ENCODE measurements at regions not wholly inside any gene's neighbourhood (a gene's known extent, or its start where the extent isn't known, plus 50 kb on each side); places are given as distances from the start of the nearest gene placed in this dataset.

DNA sequence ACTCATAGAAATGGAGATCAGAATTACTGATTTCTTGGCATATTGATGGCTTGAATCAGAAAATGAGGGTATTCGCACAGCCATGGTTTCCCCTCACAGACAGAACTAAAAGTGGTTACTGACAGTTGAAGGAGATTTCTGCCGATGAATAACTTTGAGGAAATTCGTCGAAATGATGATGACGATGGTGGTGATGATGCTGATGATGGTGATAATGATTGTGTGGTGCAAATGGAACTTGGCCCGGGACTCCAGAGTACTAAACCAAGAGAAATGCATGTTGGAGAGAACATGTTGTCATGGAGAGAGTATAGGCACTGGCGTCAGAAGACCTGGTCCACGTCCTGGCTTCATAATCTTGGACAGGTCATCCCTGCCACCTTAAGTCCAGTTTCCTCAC is 163.2 kb downstream of the EVX1 start:
- Histone ChIP-seq H3K79me1 (ENCODE audit: low read length) (no peaks in the 10 kb centered on the region), H3K18ac (ENCODE audit: low read length) (no peak overlapping the region), H3K36me3 (ENCODE audit: control insufficient read depth, insufficient read depth, low read length) (no peaks in the 10 kb centered on the region), H3K4me2 (ENCODE audit: low read length) (no peak overlapping the region), H3K4ac (ENCODE audit: low read depth, low read length) (no peak overlapping the region), H3K79me2 (ENCODE audit: control insufficient read depth, insufficient read depth, low read length) (no peaks in the 10 kb centered on the region), H2AK5ac (ENCODE audit: low read length) (no peak overlapping the region), H3K27ac (ENCODE audit: low read depth, low read length) (no peak overlapping the region), H4K5ac (ENCODE audit: low read length) (no peak overlapping the region), H3K27me3 (ENCODE audit: insufficient read depth, low read length, poor library complexity) (no peaks in the 10 kb centered on the region), H3K4me3 (ENCODE audit: low read length) (no peak overlapping the region), H4K8ac (ENCODE audit: low read depth, low read length) (no peak overlapping the region), H2BK15ac (replicated peaks; ENCODE audit: low read depth) (no peak overlapping the region), H3K23ac (ENCODE audit: low read length) (no peak overlapping the region), H3K4me1 (ENCODE audit: control insufficient read depth, low read depth, low read length) (no peaks in the 10 kb centered on the region), H3K56ac (ENCODE audit: low read length) (no peak overlapping the region), H3K9ac (ENCODE audit: low read length) (no peak overlapping the region), H2BK120ac (ENCODE audit: low read depth, low read length) (no peak overlapping the region), H2BK5ac (ENCODE audit: low read length) (no peak overlapping the region)
- DNase-seq: no peak
- WGBS (ENCODE audit: extremely low coverage, insufficient coverage, low lambda C conversion rate): 100% methylated on average over 4 of the region's 8 CpGs

- Histone ChIP-seq H2BK5ac (ENCODE audit: low read length) (no peak overlapping the region), H2AK5ac (ENCODE audit: low read length) (no peak overlapping the region), H2BK120ac (ENCODE audit: low read depth, low read length) (no peak overlapping the region), H4K8ac (ENCODE audit: low read depth, low read length) (no peak overlapping the region), H3K4me3 (ENCODE audit: low read length) (no peak overlapping the region), H3K27me3 (ENCODE audit: insufficient read depth, low read length, poor library complexity) (no peaks in the 10 kb centered on the region), H3K9ac (ENCODE audit: low read length) (no peak overlapping the region), H4K5ac (ENCODE audit: low read length) (no peak overlapping the region), H3K79me1 (ENCODE audit: low read length) (no peaks in the 10 kb centered on the region), H3K4ac (ENCODE audit: low read depth, low read length) (no peak overlapping the region), H3K18ac (ENCODE audit: low read length) (no peak overlapping the region), H3K4me1 (ENCODE audit: control insufficient read depth, low read depth, low read length) (no peaks in the 10 kb centered on the region), H3K27ac (ENCODE audit: low read depth, low read length) (no peak overlapping the region), H3K36me3 (ENCODE audit: control insufficient read depth, insufficient read depth, low read length) (no peaks in the 10 kb centered on the region), H2BK15ac (replicated peaks; ENCODE audit: low read depth) (no peak overlapping the region), H3K79me2 (ENCODE audit: control insufficient read depth, insufficient read depth, low read length) (no peaks in the 10 kb centered on the region), H3K23ac (ENCODE audit: low read length) (no peak overlapping the region), H3K4me2 (ENCODE audit: low read length) (no peak overlapping the region), H3K56ac (ENCODE audit: low read length) (no peak overlapping the region)
- WGBS (ENCODE audit: extremely low coverage, insufficient coverage, low lambda C conversion rate): no CpG with 5 or more reads among the region's 3 CpGs
- DNase-seq: no peak
Observed at GRCh38 chr7:27409311-27409710, 166.7 kb downstream of the EVX1 start.

GRCh38 chr7:27409776-27410175 is 167.2 kb downstream of the EVX1 start:
- H3K4ac ChIP-seq (ENCODE audit: low read depth, low read length): no peak overlapping the region
- no peaks in the 10 kb centered on the region for H3K79me2 ChIP-seq (ENCODE audit: control insufficient read depth, insufficient read depth, low read length)
- H2AK5ac ChIP-seq (ENCODE audit: low read length): no peak overlapping the region
- peak; percentile 4 for DNase-seq
- H3K4me1 ChIP-seq (ENCODE audit: control insufficient read depth, low read depth, low read length): no peaks in the 10 kb centered on the region
- H4K8ac ChIP-seq (ENCODE audit: low read depth, low read length): no peak overlapping the region
- no peak overlapping the region for H4K5ac ChIP-seq (ENCODE audit: low read length)
- H3K79me1 ChIP-seq (ENCODE audit: low read length): no peaks in the 10 kb centered on the region
- H2BK120ac ChIP-seq (ENCODE audit: low read depth, low read length): no peak overlapping the region
- no peak overlapping the region for H2BK15ac ChIP-seq (replicated peaks; ENCODE audit: low read depth)
- H3K9ac ChIP-seq (ENCODE audit: low read length): no peak overlapping the region
- no peaks in the 10 kb centered on the region for H3K27me3 ChIP-seq (ENCODE audit: insufficient read depth, low read length, poor library complexity)
- H3K4me2 ChIP-seq (ENCODE audit: low read length): no peak overlapping the region
- no peak overlapping the region for H3K4me3 ChIP-seq (ENCODE audit: low read length)
- no peak overlapping the region for H3K56ac ChIP-seq (ENCODE audit: low read length)
- H2BK5ac ChIP-seq (ENCODE audit: low read length): no peak overlapping the region
- H3K23ac ChIP-seq (ENCODE audit: low read length): no peak overlapping the region
- H3K27ac ChIP-seq (ENCODE audit: low read depth, low read length): no peak overlapping the region
- WGBS (ENCODE audit: extremely low coverage, insufficient coverage, low lambda C conversion rate): no CpG with 5 or more reads among the region's 2 CpGs
- H3K18ac ChIP-seq (ENCODE audit: low read length): no peak overlapping the region
- no peaks in the 10 kb centered on the region for H3K36me3 ChIP-seq (ENCODE audit: control insufficient read depth, insufficient read depth, low read length)

GRCh38 chr7:27410812-27411544 is 168.4 kb downstream of the EVX1 start:
- no peak overlapping the region for H2AK5ac ChIP-seq (ENCODE audit: low read length)
- DNase-seq: no peak
- H3K4me3 ChIP-seq (ENCODE audit: low read length): no peak overlapping the region
- no CpG with 5 or more reads among the region's 5 CpGs for WGBS (ENCODE audit: extremely low coverage, insufficient coverage, low lambda C conversion rate)
- no peak overlapping the region for H3K4ac ChIP-seq (ENCODE audit: low read depth, low read length)
- H3K36me3 ChIP-seq (ENCODE audit: control insufficient read depth, insufficient read depth, low read length): no peaks in the 10 kb centered on the region
- H3K9ac ChIP-seq (ENCODE audit: low read length): no peak overlapping the region
- H3K27ac ChIP-seq (ENCODE audit: low read depth, low read length): no peak overlapping the region
- no peak overlapping the region for H3K4me2 ChIP-seq (ENCODE audit: low read length)
- no peaks in the 10 kb centered on the region for H3K79me2 ChIP-seq (ENCODE audit: control insufficient read depth, insufficient read depth, low read length)
- no peak overlapping the region for H3K56ac ChIP-seq (ENCODE audit: low read length)
- no peak overlapping the region for H4K8ac ChIP-seq (ENCODE audit: low read depth, low read length)
- H2BK120ac ChIP-seq (ENCODE audit: low read depth, low read length): no peak overlapping the region
- H3K4me1 ChIP-seq (ENCODE audit: control insufficient read depth, low read depth, low read length): no peaks in the 10 kb centered on the region
- H3K79me1 ChIP-seq (ENCODE audit: low read length): no peaks in the 10 kb centered on the region
- H2BK5ac ChIP-seq (ENCODE audit: low read length): no peak overlapping the region
- no peaks in the 10 kb centered on the region for H3K27me3 ChIP-seq (ENCODE audit: insufficient read depth, low read length, poor library complexity)
- no peak overlapping the region for H4K5ac ChIP-seq (ENCODE audit: low read length)
- H3K18ac ChIP-seq (ENCODE audit: low read length): no peak overlapping the region
- H2BK15ac ChIP-seq (replicated peaks; ENCODE audit: low read depth): no peak overlapping the region
- H3K23ac ChIP-seq (ENCODE audit: low read length): no peak overlapping the region

DNA sequence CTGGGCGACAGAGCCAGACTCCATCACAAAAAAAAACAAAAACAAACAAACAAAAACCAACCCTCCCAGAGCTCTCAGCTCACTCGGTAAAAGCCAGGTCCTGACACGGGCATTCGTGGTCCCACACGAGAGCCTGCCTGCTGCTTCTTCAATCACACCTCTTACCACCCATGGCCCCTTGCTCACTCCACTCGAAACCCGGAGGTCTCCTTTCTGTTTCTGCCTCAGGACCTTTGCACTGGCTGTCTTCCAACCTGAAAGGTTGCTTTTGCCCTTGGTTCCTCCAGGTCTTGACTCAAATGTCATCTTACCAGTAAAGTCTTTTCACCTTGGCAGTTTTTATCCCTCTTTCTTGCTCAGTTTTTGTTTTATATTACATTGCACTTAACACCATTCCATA is 169.6 kb downstream of the EVX1 start:
- Histone ChIP-seq H3K4me1 (ENCODE audit: control insufficient read depth, low read depth, low read length) (no peaks in the 10 kb centered on the region), H4K5ac (ENCODE audit: low read length) (no peak overlapping the region), H3K79me2 (ENCODE audit: control insufficient read depth, insufficient read depth, low read length) (no peaks in the 10 kb centered on the region), H2BK15ac (replicated peaks; ENCODE audit: low read depth) (no peak overlapping the region), H3K27me3 (ENCODE audit: insufficient read depth, low read length, poor library complexity) (no peaks in the 10 kb centered on the region), H3K4me3 (ENCODE audit: low read length) (no peak overlapping the region), H3K79me1 (ENCODE audit: low read length) (no peaks in the 10 kb centered on the region), H3K4me2 (ENCODE audit: low read length) (no peak overlapping the region), H2BK5ac (ENCODE audit: low read length) (no peak overlapping the region), H3K23ac (ENCODE audit: low read length) (no peak overlapping the region), H3K56ac (ENCODE audit: low read length) (no peak overlapping the region), H3K27ac (ENCODE audit: low read depth, low read length) (no peak overlapping the region), H2AK5ac (ENCODE audit: low read length) (no peak overlapping the region), H3K4ac (ENCODE audit: low read depth, low read length) (no peak overlapping the region), H2BK120ac (ENCODE audit: low read depth, low read length) (no peak overlapping the region), H3K18ac (ENCODE audit: low read length) (no peak overlapping the region), H3K36me3 (ENCODE audit: control insufficient read depth, insufficient read depth, low read length) (no peaks in the 10 kb centered on the region), H4K8ac (ENCODE audit: low read depth, low read length) (no peak overlapping the region), H3K9ac (ENCODE audit: low read length) (no peak overlapping the region)
- DNase-seq: no peak
- WGBS (ENCODE audit: extremely low coverage, insufficient coverage, low lambda C conversion rate): no CpG with 5 or more reads among the region's 7 CpGs

DNA sequence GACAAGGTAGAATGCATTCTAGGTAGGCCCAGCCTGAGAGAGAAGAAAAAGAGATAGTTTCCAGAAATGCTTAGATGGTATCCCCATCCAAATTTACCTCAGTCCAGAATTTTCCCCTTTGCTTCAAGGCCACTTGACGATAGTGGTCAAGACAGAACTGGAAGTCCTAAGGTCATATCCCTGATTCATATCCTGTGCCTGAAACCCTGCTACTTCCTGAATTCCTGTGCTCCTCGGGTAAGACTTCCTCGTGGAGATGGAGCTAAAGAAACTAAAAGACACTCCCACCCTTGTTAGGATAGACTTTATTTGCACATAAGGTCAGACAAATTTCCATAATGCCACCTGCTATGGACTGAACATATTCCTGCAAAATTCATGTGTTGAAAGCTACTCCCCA is 175.9 kb downstream of the EVX1 start:
- Histone ChIP-seq H3K9ac (ENCODE audit: low read length) (no peak overlapping the region), H3K4me1 (ENCODE audit: control insufficient read depth, low read depth, low read length) (no peaks in the 10 kb centered on the region), H3K4me3 (ENCODE audit: low read length) (no peak overlapping the region), H3K4ac (ENCODE audit: low read depth, low read length) (no peak overlapping the region), H3K4me2 (ENCODE audit: low read length) (no peak overlapping the region), H2BK120ac (ENCODE audit: low read depth, low read length) (no peak overlapping the region), H3K36me3 (ENCODE audit: control insufficient read depth, insufficient read depth, low read length) (no peaks in the 10 kb centered on the region), H2AK5ac (ENCODE audit: low read length) (no peak overlapping the region), H3K27ac (ENCODE audit: low read depth, low read length) (no peak overlapping the region), H2BK15ac (replicated peaks; ENCODE audit: low read depth) (no peak overlapping the region), H4K5ac (ENCODE audit: low read length) (no peak overlapping the region), H3K18ac (ENCODE audit: low read length) (no peak overlapping the region), H3K56ac (ENCODE audit: low read length) (no peak overlapping the region), H2BK5ac (ENCODE audit: low read length) (no peak overlapping the region), H3K23ac (ENCODE audit: low read length) (no peak overlapping the region), H3K79me1 (ENCODE audit: low read length) (no peaks in the 10 kb centered on the region), H3K79me2 (ENCODE audit: control insufficient read depth, insufficient read depth, low read length) (no peaks in the 10 kb centered on the region), H4K8ac (ENCODE audit: low read depth, low read length) (no peak overlapping the region), H3K27me3 (ENCODE audit: insufficient read depth, low read length, poor library complexity) (no peaks in the 10 kb centered on the region)
- DNase-seq: no peak
- no CpG with 5 or more reads among the region's 3 CpGs for WGBS (ENCODE audit: extremely low coverage, insufficient coverage, low lambda C conversion rate)
